HepG2 (cell line): ENCODE measurements at regions not wholly inside any gene's neighbourhood (a gene's known extent, or its start where the extent isn't known, plus 50 kb on each side); places are given as distances from the start of the nearest gene placed in this dataset.

Experiments used
- ATAC-seq: fragments of 200-7000 bp; cut with Tn5 transposase; 3 replicates; pipeline ENCODE4 v1.9.1; 2020; ENCODE audit warnings: mild to moderate bottlenecking, moderate library complexity
- BruUV-seq: library from RNA; stranded (reverse); fragments of 400-500 nt; replicated peaks from 2 replicates; lab custom pipeline; 2021; lab: Mats Ljungman, UMichigan
- CTCF ChIA-PET: fragments of 300-600 bp; formaldehyde crosslinking; extraction: SDS; loops from one replicate; lab custom pipeline; 2021; ENCODE audit warnings: low total read pairs, inconsistent platforms, low intra/inter-chr PET ratio; lab: Yijun Ruan, JAX
- POLR2A ChIA-PET: fragments of 350-600 bp; sonication (Branson Sonifier 250); formaldehyde crosslinking; loops from one replicate; lab custom pipeline; 2020; ENCODE audit warnings: antibody characterized with exemption, inconsistent platforms; lab: Yijun Ruan, JAX
- DNase-seq: peaks from one replicate; pipeline ENCODE4 v3.0.0-alpha.2; 2015; ENCODE audit warnings: low spot score
- FAIRE-seq: peaks from 3 replicates; lab custom pipeline; 2011; peaks lifted over from hg19 to GRCh38; lab: Jason Lieb, UNC
- H2AFZ ChIP-seq: one replicate; pipeline ENCODE4 v1.6.1; 2011; ENCODE audit warnings: low read length, inconsistent platforms
- H3K27ac ChIP-seq: fragments of 300-600 bp; 3 replicates; pipeline ENCODE4 v1.8.0; 2011; ENCODE audit warnings: mixed run types, mild to moderate bottlenecking, mixed read lengths, low read length, inconsistent platforms; ENCODE audit not compliant: insufficient read depth; ENCODE audit errors: extremely low read length
- H3K27me3 ChIP-seq, 2 experiments: fragments of 200-600 bp in 1 of 2; 2 replicates in 1 of 2; 3 replicates in 1 of 2; pipeline versions ENCODE4 v1.6.0 to v1.8.0; 2011; ENCODE audit warnings: low read length in 2 of 2, mild to moderate bottlenecking in 2 of 2, moderate library complexity in 2 of 2, inconsistent platforms in 1 of 2; ENCODE audit not compliant: insufficient read depth in 2 of 2, control insufficient read depth in 1 of 2
- H3K36me3 ChIP-seq, 2 experiments: fragments of 200-600 bp in 1 of 2; replicated peaks in 1 of 2; 2 replicates in 1 of 2; 3 replicates in 1 of 2; pipeline versions ENCODE4 v1.5.1 to v1.8.0; 2011; ENCODE audit warnings: low read length in 2 of 2, inconsistent platforms in 1 of 2; ENCODE audit not compliant: insufficient read depth in 2 of 2, control insufficient read depth in 1 of 2
- H3K4me1 ChIP-seq: 2 replicates; pipeline ENCODE4 v1.5.1; 2012; ENCODE audit warnings: low read length, inconsistent platforms; ENCODE audit not compliant: insufficient read depth
- H3K4me2 ChIP-seq: 2 replicates; pipeline ENCODE4 v1.6.0; 2011; ENCODE audit warnings: low read depth, low read length, inconsistent platforms
- H3K4me3 ChIP-seq, 3 experiments: fragments of 200-600 bp in 1 of 3; sonication (generic), shearing (Covaris generic) in 1 of 3; replicated peaks in 1 of 3; 2 replicates each; pipeline ENCODE4 v1.5.1; 2011 to 2016; ENCODE audit warnings: low read length in 3 of 3, inconsistent platforms in 2 of 3, low read depth in 2 of 3, mild to moderate bottlenecking in 2 of 3, control low read depth in 1 of 3, mixed read lengths in 1 of 3; ENCODE audit not compliant: insufficient read depth in 1 of 3
- H3K79me2 ChIP-seq: one replicate; pipeline ENCODE4 v1.6.1; 2011; ENCODE audit warnings: low read length, inconsistent platforms; ENCODE audit not compliant: insufficient read depth
- H3K9ac ChIP-seq: 2 replicates; pipeline ENCODE4 v1.6.0; 2011; ENCODE audit warnings: mild to moderate bottlenecking, low read depth, low read length, inconsistent platforms; ENCODE audit not compliant: insufficient read depth
- H3K9me3 ChIP-seq: 2 replicates; pipeline ENCODE4 v1.5.1; 2012; ENCODE audit warnings: mild to moderate bottlenecking, low read length
- H4K20me1 ChIP-seq: 2 replicates; pipeline ENCODE4 v1.6.0; 2011; ENCODE audit warnings: inconsistent platforms, mild to moderate bottlenecking, low read length, moderate library complexity; ENCODE audit not compliant: insufficient read depth
- AFF4 ChIP-seq: sonication (generic); formaldehyde crosslinking; IDR thresholded peaks from 2 replicates; pipeline ENCODE4 v1.4.0; 2020; ENCODE audit warnings: missing genetic modification reagents
- CENPT ChIP-seq: sonication (generic); formaldehyde crosslinking; IDR thresholded peaks from 2 replicates; pipeline ENCODE4 v1.8.0; 2022; ENCODE audit warnings: low read depth, mild to moderate bottlenecking, moderate library complexity, missing genetic modification reagents
- CHD2 ChIP-seq: IDR thresholded peaks from 2 replicates; pipeline ENCODE4 v1.6.1; 2011; ENCODE audit warnings: low read depth, low read length, improper control_type of control experiment
- HMG20B ChIP-seq: conservative IDR thresholded peaks from 2 replicates; pipeline ENCODE4 v1.6.1; 2016; ENCODE audit warnings: missing genetic modification reagents, missing compliant biosample characterization
- MNT ChIP-seq: fragments of 450-650 bp; IDR thresholded peaks from 2 replicates; pipeline ENCODE4 v1.6.1; 2016
- MXD4 ChIP-seq: IDR thresholded peaks from 2 replicates; pipeline ENCODE4 v1.6.1; 2016; ENCODE audit warnings: mild to moderate bottlenecking, missing biosample characterization, missing genetic modification reagents
- NR3C1 ChIP-seq: sonication (generic); formaldehyde crosslinking; IDR thresholded peaks from 2 replicates; pipeline ENCODE4 v1.4.0; 2020; ENCODE audit warnings: missing genetic modification reagents
- RFX1 ChIP-seq: fragments of 450-650 bp; IDR thresholded peaks from 2 replicates; pipeline ENCODE4 v1.6.1; 2017
- SETDB1 ChIP-seq: sonication (generic); formaldehyde crosslinking; IDR thresholded peaks from 2 replicates; pipeline ENCODE4 v1.5.1; 2020; ENCODE audit warnings: missing genetic modification reagents, mild to moderate bottlenecking, borderline replicate concordance
- TP53 ChIP-seq: sonication (generic); formaldehyde crosslinking; conservative IDR thresholded peaks from 2 replicates; pipeline ENCODE4 v1.4.0; 2020; ENCODE audit warnings: missing genetic modification reagents
- ZBTB8A ChIP-seq: sonication (generic); formaldehyde crosslinking; IDR thresholded peaks from 2 replicates; pipeline ENCODE4 v1.4.0; 2020; ENCODE audit warnings: mild to moderate bottlenecking, low read depth, missing genetic modification reagents, borderline replicate concordance
- ZNF558 ChIP-seq: sonication (generic); formaldehyde crosslinking; IDR thresholded peaks from 2 replicates; pipeline ENCODE4 v1.9.0; 2022; ENCODE audit warnings: mild to moderate bottlenecking, missing genetic modification reagents, borderline replicate concordance
- ZNF660 ChIP-seq: sonication (generic); formaldehyde crosslinking; IDR thresholded peaks from 2 replicates; pipeline ENCODE4 v1.5.1; 2020; ENCODE audit warnings: mild to moderate bottlenecking, low read depth, missing genetic modification reagents, borderline replicate concordance
- ZNF737 ChIP-seq: sonication (generic); formaldehyde crosslinking; IDR thresholded peaks from 2 replicates; pipeline ENCODE4 v1.5.0; 2020; ENCODE audit warnings: missing genetic modification reagents, mild to moderate bottlenecking, borderline replicate concordance
- ZSCAN20 ChIP-seq: sonication (generic); formaldehyde crosslinking; IDR thresholded peaks from 2 replicates; pipeline ENCODE4 v1.4.0; 2020; ENCODE audit warnings: missing genetic modification reagents, mild to moderate bottlenecking, borderline replicate concordance
- WGBS: methylation state at CpG from one replicate; pipeline ENCODE4 v1.1.6; 2017; ENCODE audit warnings: low lambda C conversion rate; 5-methylcytosine and 5-hydroxymethylcytosine counted together
- in situ Hi-C: cut with HindIII; loops from 2 replicates; pipeline ENCODE4 v1.10.0; 2017; ENCODE audit warnings: low pct_unique_long_range_greater_than_20kb; ENCODE audit not compliant: extremely low pct_ligation_motif_present
- intact Hi-C: fragments of 100-400 bp; cut with micrococcal nuclease; formaldehyde crosslinking; loops from one replicate; pipeline ENCODE4 v1.10.0; 2022; ENCODE audit not compliant: unreplicated experiment
- TF ChIP-seq, protein P1 (sequence below): sonication (generic); formaldehyde crosslinking; IDR thresholded peaks from 2 replicates; pipeline ENCODE4 v1.5.0; 2020; ENCODE audit warnings: missing genetic modification reagents
- TF ChIP-seq, protein P2 (sequence below): sonication (generic); formaldehyde crosslinking; IDR thresholded peaks from 2 replicates; pipeline ENCODE4 v1.9.0; 2022; ENCODE audit warnings: missing genetic modification reagents, mild to moderate bottlenecking, borderline replicate concordance

- intact Hi-C loops (loop anchor here (1.0 to 5.0 kb wide), 5 partner anchors 22 to 1569 kb away; no protein-coding TSS in a partner anchor), in situ Hi-C loops (loop anchor here (25.0 kb wide), 1 partner anchor 544 kb away; no protein-coding TSS in a partner anchor)
- WGBS: 51% methylated on average over 5 of the region's 5 CpGs
- CTCF ChIA-PET: interaction anchor here (0.7 to 0.9 kb wide), 2 partner anchors 261 to 553 kb away, joined by 3 read pairs; no protein-coding TSS in a partner anchor
- Histone ChIP-seq H2AFZ (no peak overlapping the region), H3K27me3 (no peaks in the 10 kb centered on the region), H3K27ac (no peak overlapping the region), H3K9me3 (no peaks in the 10 kb centered on the region), H3K4me2 (no peak overlapping the region), H3K9ac (no peak overlapping the region), H3K36me3 (no peaks in the 10 kb centered on the region), H4K20me1 (no peaks in the 10 kb centered on the region), H3K4me1 (no peaks in the 10 kb centered on the region), H3K79me2 (no peaks in the 10 kb centered on the region), H3K4me3 (no peak overlapping the region)
- no TSS peak for BruUV-seq
- no peak for DNase-seq
- FAIRE-seq: no peak
- no peak; the same call in 2 of the 3 replicates for ATAC-seq
- POLR2A ChIA-PET: no interaction called here
- TF ChIP-seq AFF4 (CRISPR knock-in tag) (no peak), MXD4 (CRISPR knock-in tag) (no peak), ZBTB8A (CRISPR knock-in tag) (no peak), CENPT (CRISPR knock-in tag) (no peak), CHD2 (no peak), RFX1 (no peak), TP53 (CRISPR knock-in tag) (no peak), HMG20B (CRISPR knock-in tag) (no peak), MNT (no peak), ZSCAN20 (CRISPR knock-in tag) (no peak), ZNF737 (CRISPR knock-in tag) (no peak), ZNF558 (CRISPR knock-in tag) (no peak), NR3C1 (no peak), ZNF660 (CRISPR knock-in tag) (no peak), SETDB1 (CRISPR knock-in tag) (no peak)
- TF ChIP-seq, protein P1, sequence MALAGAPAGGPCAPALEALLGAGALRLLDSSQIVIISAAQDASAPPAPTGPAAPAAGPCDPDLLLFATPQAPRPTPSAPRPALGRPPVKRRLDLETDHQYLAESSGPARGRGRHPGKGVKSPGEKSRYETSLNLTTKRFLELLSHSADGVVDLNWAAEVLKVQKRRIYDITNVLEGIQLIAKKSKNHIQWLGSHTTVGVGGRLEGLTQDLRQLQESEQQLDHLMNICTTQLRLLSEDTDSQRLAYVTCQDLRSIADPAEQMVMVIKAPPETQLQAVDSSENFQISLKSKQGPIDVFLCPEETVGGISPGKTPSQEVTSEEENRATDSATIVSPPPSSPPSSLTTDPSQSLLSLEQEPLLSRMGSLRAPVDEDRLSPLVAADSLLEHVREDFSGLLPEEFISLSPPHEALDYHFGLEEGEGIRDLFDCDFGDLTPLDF: no peak
- TF ChIP-seq, protein P2, sequence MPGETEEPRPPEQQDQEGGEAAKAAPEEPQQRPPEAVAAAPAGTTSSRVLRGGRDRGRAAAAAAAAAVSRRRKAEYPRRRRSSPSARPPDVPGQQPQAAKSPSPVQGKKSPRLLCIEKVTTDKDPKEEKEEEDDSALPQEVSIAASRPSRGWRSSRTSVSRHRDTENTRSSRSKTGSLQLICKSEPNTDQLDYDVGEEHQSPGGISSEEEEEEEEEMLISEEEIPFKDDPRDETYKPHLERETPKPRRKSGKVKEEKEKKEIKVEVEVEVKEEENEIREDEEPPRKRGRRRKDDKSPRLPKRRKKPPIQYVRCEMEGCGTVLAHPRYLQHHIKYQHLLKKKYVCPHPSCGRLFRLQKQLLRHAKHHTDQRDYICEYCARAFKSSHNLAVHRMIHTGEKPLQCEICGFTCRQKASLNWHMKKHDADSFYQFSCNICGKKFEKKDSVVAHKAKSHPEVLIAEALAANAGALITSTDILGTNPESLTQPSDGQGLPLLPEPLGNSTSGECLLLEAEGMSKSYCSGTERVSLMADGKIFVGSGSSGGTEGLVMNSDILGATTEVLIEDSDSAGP (CRISPR knock-in tag): no peak
Measured at GRCh38 chr2:7118606-7119131, 201.5 kb downstream of the RNF144A start.
